PC-9 (cell line): ENCODE measurements at regions not wholly inside any gene's neighbourhood (a gene's known extent, or its start where the extent isn't known, plus 50 kb on each side); places are given as distances from the start of the nearest gene placed in this dataset.

ENCODE experiments used
- EZH2 ChIP-seq: fragments of 200-600 bp; sonication (generic); IDR thresholded peaks from 2 replicates; pipeline ENCODE4 v1.8.0; 2017; ENCODE audit warnings: antibody characterized with exemption, low read depth
- TF ChIP-seq, protein P1 (sequence below): fragments of 200-600 bp; sonication (generic); conservative IDR thresholded peaks from 2 replicates; pipeline ENCODE4 v1.6.1; 2017; ENCODE audit warnings: mixed run types, antibody characterized with exemption, mild to moderate bottlenecking, moderate library complexity

DNA sequence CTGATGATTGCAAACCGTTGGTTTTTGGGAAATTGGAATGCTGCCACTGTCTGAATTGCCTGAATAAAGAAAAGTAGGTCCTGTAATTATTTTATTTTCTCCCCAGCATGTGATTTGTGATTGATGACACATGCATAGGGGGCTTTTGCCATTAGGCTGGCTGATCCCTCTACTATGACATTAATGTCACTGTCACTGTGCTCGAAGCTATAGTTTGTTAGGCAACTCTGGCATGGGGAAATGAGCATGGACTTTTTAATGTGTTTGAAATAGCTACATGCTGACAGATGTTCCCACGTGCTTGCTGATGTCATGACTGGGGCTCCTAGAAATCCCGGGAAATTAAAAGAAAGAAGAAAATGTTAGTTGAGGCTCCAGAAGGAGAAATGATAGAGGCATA, 99.1 kb downstream of the HRH4 start:
- TF ChIP-seq, protein P1, sequence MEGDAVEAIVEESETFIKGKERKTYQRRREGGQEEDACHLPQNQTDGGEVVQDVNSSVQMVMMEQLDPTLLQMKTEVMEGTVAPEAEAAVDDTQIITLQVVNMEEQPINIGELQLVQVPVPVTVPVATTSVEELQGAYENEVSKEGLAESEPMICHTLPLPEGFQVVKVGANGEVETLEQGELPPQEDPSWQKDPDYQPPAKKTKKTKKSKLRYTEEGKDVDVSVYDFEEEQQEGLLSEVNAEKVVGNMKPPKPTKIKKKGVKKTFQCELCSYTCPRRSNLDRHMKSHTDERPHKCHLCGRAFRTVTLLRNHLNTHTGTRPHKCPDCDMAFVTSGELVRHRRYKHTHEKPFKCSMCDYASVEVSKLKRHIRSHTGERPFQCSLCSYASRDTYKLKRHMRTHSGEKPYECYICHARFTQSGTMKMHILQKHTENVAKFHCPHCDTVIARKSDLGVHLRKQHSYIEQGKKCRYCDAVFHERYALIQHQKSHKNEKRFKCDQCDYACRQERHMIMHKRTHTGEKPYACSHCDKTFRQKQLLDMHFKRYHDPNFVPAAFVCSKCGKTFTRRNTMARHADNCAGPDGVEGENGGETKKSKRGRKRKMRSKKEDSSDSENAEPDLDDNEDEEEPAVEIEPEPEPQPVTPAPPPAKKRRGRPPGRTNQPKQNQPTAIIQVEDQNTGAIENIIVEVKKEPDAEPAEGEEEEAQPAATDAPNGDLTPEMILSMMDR = no peak
- no peak for TF ChIP-seq EZH2
